GM19438 (cell line): ENCODE measurements at regions not wholly inside any gene's neighbourhood (a gene's known extent, or its start where the extent isn't known, plus 50 kb on each side); places are given as distances from the start of the nearest gene placed in this dataset.
"Not testable (repeated sequence)": the region's sequence is repeated elsewhere in the genome, so short reads cannot be mapped to it uniquely, and the experiment has no call there.

Experiments used
- ATAC-seq: cut with Tn5 transposase; IDR thresholded peaks from one replicate; pipeline ENCODE4 v1.9.1; 2021; ENCODE audit warnings: low read depth; ENCODE audit not compliant: unreplicated experiment

GRCh38 chr6:139711804-139712585 lies 337.5 kb upstream of the CITED2 start:
- no peak for ATAC-seq

- no peak for ATAC-seq
These were observed 336.1 kb upstream of the CITED2 start for GRCh38 chr6:139710556-139710955.

- no peak for ATAC-seq
These were observed 334.1 kb upstream of the CITED2 start for GRCh38 chr6:139708337-139709199.

- no peak for ATAC-seq
These were observed 332.5 kb upstream of the CITED2 start for GRCh38 chr6:139706912-139707311.

- ATAC-seq = no peak
These were observed 330.8 kb upstream of the CITED2 start for GRCh38 chr6:139705284-139705683.

GRCh38 chr6:139703780-139704179 lies 329.3 kb upstream of the CITED2 start:
- no peak for ATAC-seq

- no peak for ATAC-seq
These were observed 328.3 kb upstream of the CITED2 start for GRCh38 chr6:139702706-139703105.

GRCh38 chr6:139701695-139702094 lies 327.2 kb upstream of the CITED2 start:
- no peak for ATAC-seq

- no peak for ATAC-seq
These were observed 326.6 kb upstream of the CITED2 start for GRCh38 chr6:139701003-139701402.

GRCh38 chr6:139699911-139700310 lies 325.5 kb upstream of the CITED2 start:
- no peak for ATAC-seq

GRCh38 chr6:139699335-139699734 lies 324.9 kb upstream of the CITED2 start:
- ATAC-seq = no peak

- no peak for ATAC-seq
These were observed 324.2 kb upstream of the CITED2 start for GRCh38 chr6:139698526-139699176.

- ATAC-seq = not testable (repeated sequence)
These were observed 323.4 kb upstream of the CITED2 start for GRCh38 chr6:139697856-139698255.

- not testable (repeated sequence) for ATAC-seq
These were observed 322.5 kb upstream of the CITED2 start for GRCh38 chr6:139696991-139697390.

GRCh38 chr6:139695361-139695760 lies 320.9 kb upstream of the CITED2 start:
- ATAC-seq = no peak

GRCh38 chr6:139693735-139694134 lies 319.3 kb upstream of the CITED2 start:
- no peak for ATAC-seq

GRCh38 chr6:139690007-139690406 lies 315.6 kb upstream of the CITED2 start:
- no peak for ATAC-seq

- ATAC-seq = no peak
These were observed 312.6 kb upstream of the CITED2 start for GRCh38 chr6:139687055-139687454.

- ATAC-seq = no peak
These were observed 311.9 kb upstream of the CITED2 start for GRCh38 chr6:139686308-139686707.

GRCh38 chr6:139685009-139685408 lies 310.6 kb upstream of the CITED2 start:
- no peak for ATAC-seq

GRCh38 chr6:139680819-139681218 lies 306.4 kb upstream of the CITED2 start:
- no peak for ATAC-seq
